HCT116 (cell line): ENCODE measurements at regions not wholly inside any gene's neighbourhood (a gene's known extent, or its start where the extent isn't known, plus 50 kb on each side); places are given as distances from the start of the nearest gene placed in this dataset.

Experiments used
- ATAC-seq: fragments of 200-7000 bp; cut with Tn5 transposase; 2 replicates; pipeline ENCODE4 v1.9.1; 2020; ENCODE audit warnings: mild to moderate bottlenecking, moderate library complexity
- BruUV-seq: library from RNA; stranded (reverse); fragments of 400-500 nt; replicated peaks from 2 replicates; lab custom pipeline; 2021; lab: Mats Ljungman, UMichigan
- CTCF ChIA-PET: fragments of 300-600 bp; sonication (Branson Sonifier 250); formaldehyde crosslinking; loops from one replicate; lab custom pipeline; 2021; ENCODE audit warnings: antibody characterized with exemption; lab: Charles Lee
- POLR2A ChIA-PET: fragments of 300-600, 350-600 bp; sonication (Branson Sonifier 250); formaldehyde crosslinking; loops from one replicate; lab custom pipeline; 2021; ENCODE audit warnings: antibody characterized with exemption; lab: Charles Lee
- RAD21 ChIA-PET, 2 experiments: fragments of 300-600 bp; sonication (Branson Sonifier 250); formaldehyde crosslinking; loops; one replicate each; lab custom pipeline; 2023; ENCODE audit warnings: low total read pairs in 2 of 2; ENCODE audit not compliant: uncharacterized antibody in 2 of 2, unreplicated experiment in 2 of 2, low non-redundant PET in 1 of 2; lab: Charles Lee
- DNase-seq: peaks from one replicate; pipeline ENCODE4 v3.0.0-alpha.2; 2010; ENCODE audit warnings: low read depth, low spot score
- H2AFZ ChIP-seq: fragments of 200-600 bp; shearing (Covaris generic), sonication (generic); 2 replicates; pipeline ENCODE4 v1.6.1; 2017; ENCODE audit warnings: low read depth, mixed run types, mixed read lengths, antibody characterized with exemption, low read length; ENCODE audit not compliant: poor library complexity, severe bottlenecking
- H3K27ac ChIP-seq: 2 replicates; pipeline ENCODE4 v1.5.1; 2012; ENCODE audit warnings: low read depth, low read length
- H3K27me3 ChIP-seq: fragments of 200-600 bp; sonication (generic); 2 replicates; pipeline ENCODE4 v1.6.1; 2016; ENCODE audit warnings: mixed run types, low read length, mixed read lengths; ENCODE audit not compliant: insufficient read depth
- H3K36me3 ChIP-seq, 2 experiments: fragments of 200-500 bp in 1 of 2; fragments of 200-600 bp in 1 of 2; sonication (Bioruptor generic) in 1 of 2; sonication (generic) in 1 of 2; 2 replicates each; pipeline versions ENCODE4 v1.5.1 to v1.6.1; 2014 to 2016; ENCODE audit warnings: low read length in 2 of 2, inconsistent platforms in 1 of 2, mixed read lengths in 1 of 2, mixed run types in 1 of 2; ENCODE audit not compliant: insufficient read depth in 2 of 2, control insufficient read depth in 1 of 2
- H3K4me1 ChIP-seq, 2 experiments: fragments of 200-600 bp in 1 of 2; sonication (generic) in 1 of 2; 2 replicates each; pipeline versions ENCODE4 v1.5.1 to v1.6.1; 2012 to 2017; ENCODE audit warnings: low read length in 2 of 2, inconsistent platforms in 1 of 2, mild to moderate bottlenecking in 1 of 2, mixed read lengths in 1 of 2, mixed run types in 1 of 2, moderate library complexity in 1 of 2; ENCODE audit not compliant: insufficient read depth in 2 of 2, control insufficient read depth in 1 of 2
- H3K4me2 ChIP-seq: fragments of 200-600 bp; sonication (generic); 2 replicates; pipeline ENCODE4 v1.6.1; 2017; ENCODE audit warnings: mixed run types, low read length, mixed read lengths
- H3K4me3 ChIP-seq, 2 experiments: fragments of 200-600 bp in 1 of 2; sonication (generic) in 1 of 2; replicated peaks in 1 of 2; 2 replicates each; pipeline ENCODE4 v1.5.1; 2011 to 2016; ENCODE audit warnings: low read length in 2 of 2, control low read depth in 1 of 2, low read depth in 1 of 2, mild to moderate bottlenecking in 1 of 2, mixed read lengths in 1 of 2, mixed run types in 1 of 2
- H3K79me2 ChIP-seq: fragments of 200-600 bp; sonication (generic); 2 replicates; pipeline ENCODE4 v1.6.1; 2017; ENCODE audit warnings: mild to moderate bottlenecking, mixed run types, low read length, moderate library complexity, mixed read lengths; ENCODE audit not compliant: insufficient read depth
- H3K9ac ChIP-seq: fragments of 200-600 bp; sonication (generic); 2 replicates; pipeline ENCODE4 v1.6.1; 2016; ENCODE audit warnings: low read length, mixed read lengths
- H3K9me2 ChIP-seq: fragments of 200-600 bp; sonication (generic), shearing (Covaris generic); 2 replicates; pipeline ENCODE4 v1.6.1; 2017; ENCODE audit warnings: mixed run types, mild to moderate bottlenecking, moderate library complexity; ENCODE audit not compliant: insufficient read depth
- H3K9me3 ChIP-seq, 2 experiments: fragments of 200-500 bp in 1 of 2; fragments of 200-600 bp in 1 of 2; sonication (Bioruptor generic) in 1 of 2; sonication (generic) in 1 of 2; 2 replicates each; pipeline ENCODE4 v1.6.1; 2014 to 2017; ENCODE audit warnings: low read length in 2 of 2, mixed read lengths in 2 of 2, inconsistent platforms in 1 of 2, low read depth in 1 of 2, mild to moderate bottlenecking in 1 of 2, mixed run types in 1 of 2, moderate library complexity in 1 of 2; ENCODE audit not compliant: control insufficient read depth in 1 of 2, insufficient read depth in 1 of 2
- H4K20me1 ChIP-seq: fragments of 200-600 bp; sonication (generic), shearing (Covaris generic); 2 replicates; pipeline ENCODE4 v1.6.1; 2017; ENCODE audit warnings: mixed run types, mild to moderate bottlenecking, moderate library complexity; ENCODE audit not compliant: insufficient read depth
- CBX3 ChIP-seq: IDR thresholded peaks from 2 replicates; pipeline ENCODE4 v1.6.1; 2012; ENCODE audit warnings: low read depth
- CEBPB ChIP-seq: IDR thresholded peaks from 2 replicates; pipeline ENCODE4 v1.6.1; 2012; ENCODE audit warnings: low read depth
- CTCF ChIP-seq, 3 experiments: fragments of 200-600 bp in 1 of 3; sonication (generic) in 1 of 3; IDR thresholded peaks in 2 of 3; conservative IDR thresholded peaks in 1 of 3; 2 replicates each; pipeline ENCODE4 v1.5.1; 2012 to 2017; ENCODE audit warnings: low read depth in 2 of 3, low read length in 2 of 3, antibody characterized with exemption in 1 of 3, borderline replicate concordance in 1 of 3, control low read depth in 1 of 3, mild to moderate bottlenecking in 1 of 3, mixed read lengths in 1 of 3, mixed run types in 1 of 3, moderate library complexity in 1 of 3; ENCODE audit not compliant: insufficient read depth in 1 of 3
- EGR1 ChIP-seq: IDR thresholded peaks from 2 replicates; pipeline ENCODE4 v1.6.1; 2012; ENCODE audit warnings: low read depth
- MAX ChIP-seq: IDR thresholded peaks from 2 replicates; pipeline ENCODE4 v1.6.1; 2012
- POLR2A ChIP-seq: IDR thresholded peaks from 2 replicates; pipeline ENCODE4 v1.7.0; 2011; ENCODE audit warnings: borderline replicate concordance; ENCODE audit not compliant: insufficient read depth, insufficient read length; ENCODE audit errors: extremely low read depth
- POLR2AphosphoS5 ChIP-seq: IDR thresholded peaks from 2 replicates; pipeline ENCODE4 v1.6.1; 2011; ENCODE audit warnings: mild to moderate bottlenecking, low read depth, low read length, moderate library complexity
- RAD21 ChIP-seq: IDR thresholded peaks from 2 replicates; pipeline ENCODE4 v1.6.1; 2012; ENCODE audit warnings: low read depth, mild to moderate bottlenecking
- REST ChIP-seq: IDR thresholded peaks from 2 replicates; pipeline ENCODE4 v1.6.1; 2012; ENCODE audit warnings: low read depth
- SIN3A ChIP-seq: IDR thresholded peaks from 2 replicates; pipeline ENCODE4 v1.6.1; 2012; ENCODE audit warnings: low read depth
- SRF ChIP-seq: IDR thresholded peaks from 2 replicates; pipeline ENCODE4 v1.6.1; 2012; ENCODE audit warnings: low read depth
- YY1 ChIP-seq: IDR thresholded peaks from 2 replicates; pipeline ENCODE4 v1.6.1; 2011; ENCODE audit warnings: low read length, low read depth, moderate library complexity, mild to moderate bottlenecking; ENCODE audit not compliant: insufficient replicate concordance; ENCODE audit errors: extremely low read depth
- ZBTB33 ChIP-seq: IDR thresholded peaks from 2 replicates; pipeline ENCODE4 v1.6.1; 2011; ENCODE audit warnings: mild to moderate bottlenecking, low read length, moderate library complexity; ENCODE audit not compliant: insufficient replicate concordance; ENCODE audit errors: extremely low read depth
- ZNF274 ChIP-seq: fragments of 200-500 bp; sonication (Bioruptor generic); IDR thresholded peaks from 2 replicates; pipeline ENCODE4 v1.6.1; 2014; ENCODE audit warnings: mild to moderate bottlenecking, low read depth, low read length, inconsistent platforms
- intact Hi-C: fragments of 100-400 bp; cut with micrococcal nuclease; formaldehyde crosslinking; loops from 2 replicates; pipeline ENCODE4 v1.10.0; 2022

- intact Hi-C loops = no loop called here
- TF ChIP-seq SRF = no peak
- TF ChIP-seq CTCF (IDR thresholded peaks at IDR 0.05 in 2 of 3, conservative IDR thresholded peaks at IDR 0.05 in 1 of 3; ENCODE audit: borderline replicate concordance in 1 of 3, insufficient read depth in 1 of 3, low read depth in 2 of 3, low read length in 2 of 3) = no peak
- TF ChIP-seq YY1 = no peak
- TF ChIP-seq CBX3 = no peak
- TF ChIP-seq POLR2AphosphoS5 = no peak
- no peak for TF ChIP-seq REST
- TF ChIP-seq RAD21 = no peak
- TF ChIP-seq SIN3A = no peak
- TF ChIP-seq MAX = no peak
- TF ChIP-seq ZBTB33 = no peak
- no peak for TF ChIP-seq ZNF274
- TF ChIP-seq EGR1 = no peak
- TF ChIP-seq CEBPB = no peak
- no peak for TF ChIP-seq POLR2A
Measured at GRCh38 chr7:110400411-110400810, 690.5 kb upstream of the LRRN3 start.

More at GRCh38 chr7:110400411-110400810, 690.5 kb upstream of the LRRN3 start:
- Histone ChIP-seq H3K4me1 (no peaks in the 10 kb centered on the region), H3K27ac (no peak overlapping the region), H3K9ac (no peak overlapping the region), H3K4me2 (no peak overlapping the region), H3K79me2 (no peaks in the 10 kb centered on the region), H3K9me2 (no peaks in the 10 kb centered on the region), H3K27me3 (no peaks in the 10 kb centered on the region), H3K36me3 (no peaks in the 10 kb centered on the region), H2AFZ (no peak overlapping the region), H3K4me3 (no peak overlapping the region), H4K20me1 (no peaks in the 10 kb centered on the region), H3K9me3 (no peaks in the 10 kb centered on the region)
- no peak for ATAC-seq
- ChIA-PET POLR2A (no interaction called here), CTCF (no interaction called here), RAD21 (no interaction called here)
- BruUV-seq = no TSS peak
- DNase-seq = no peak
